CD14-positive monocyte (primary cell): ENCODE measurements at regions not wholly inside any gene's neighbourhood (a gene's known extent, or its start where the extent isn't known, plus 50 kb on each side); places are given as distances from the start of the nearest gene placed in this dataset.

Source experiments
- DNase-seq, 3 donors: peaks; one replicate each; pipeline ENCODE4 v3.0.0-alpha.2; 2011 to 2022
- H2AFZ ChIP-seq: 2 replicates; pipeline ENCODE4 v1.6.0; 2012; ENCODE audit warnings: mild to moderate bottlenecking, low read depth, low read length, inconsistent platforms; ENCODE audit not compliant: insufficient read depth, poor library complexity, severe bottlenecking
- H3K27ac ChIP-seq, 2 donors: 1 replicate in 1 of 2; 2 replicates in 1 of 2; pipeline ENCODE4 v1.5.1; 2012 to 2013; ENCODE audit warnings: low read length in 2 of 2, control low read depth in 1 of 2, inconsistent platforms in 1 of 2, low read depth in 1 of 2, mild to moderate bottlenecking in 1 of 2
- H3K27me3 ChIP-seq, 2 donors: one replicate each; pipeline versions ENCODE4 v1.6.0 to v1.6.1; 2011 to 2013; ENCODE audit warnings: low read length in 2 of 2; ENCODE audit not compliant: control insufficient read depth in 2 of 2, insufficient read depth in 2 of 2
- H3K36me3 ChIP-seq, 2 donors: replicated peaks in 1 of 2; 1 replicate in 1 of 2; 2 replicates in 1 of 2; pipeline versions ENCODE4 v1.5.1 to v1.6.1; 2012 to 2013; ENCODE audit warnings: low read length in 2 of 2, control low read depth in 1 of 2, inconsistent platforms in 1 of 2, mild to moderate bottlenecking in 1 of 2; ENCODE audit not compliant: insufficient read depth in 2 of 2, control insufficient read depth in 1 of 2
- H3K4me1 ChIP-seq, 2 donors: 1 replicate in 1 of 2; 2 replicates in 1 of 2; pipeline versions ENCODE4 v1.5.1 to v1.6.1; 2012 to 2013; ENCODE audit warnings: low read length in 2 of 2, control low read depth in 1 of 2, inconsistent platforms in 1 of 2, mild to moderate bottlenecking in 1 of 2, moderate library complexity in 1 of 2; ENCODE audit not compliant: insufficient read depth in 2 of 2, control insufficient read depth in 1 of 2
- H3K4me2 ChIP-seq: replicated peaks from 2 replicates; pipeline ENCODE3; 2012; ENCODE audit warnings: low read length, moderate library complexity, mild to moderate bottlenecking; ENCODE audit not compliant: poor library complexity, severe bottlenecking; ENCODE audit errors: extremely low read depth
- H3K4me3 ChIP-seq, 3 experiments: fragments of 200-600 bp in 1 of 3; sonication (generic) in 1 of 3; replicated peaks in 1 of 3; 1 replicate in 2 of 3; 2 replicates in 1 of 3; pipeline ENCODE4 v1.5.1; 2011 to 2013; ENCODE audit warnings: low read length in 3 of 3, mild to moderate bottlenecking in 3 of 3, control low read depth in 2 of 3, low read depth in 2 of 3, inconsistent platforms in 1 of 3, moderate library complexity in 1 of 3
- H3K79me2 ChIP-seq: 2 replicates; pipeline ENCODE4 v1.6.0; 2012; ENCODE audit warnings: mild to moderate bottlenecking, control low read depth, inconsistent platforms, low read length, moderate library complexity; ENCODE audit not compliant: insufficient read depth
- H3K9ac ChIP-seq: 2 replicates; pipeline ENCODE4 v1.6.0; 2017; ENCODE audit warnings: low read length, mild to moderate bottlenecking; ENCODE audit not compliant: insufficient read depth, poor library complexity, severe bottlenecking
- H3K9me3 ChIP-seq, 2 donors: replicated peaks in 1 of 2; 1 replicate in 1 of 2; 2 replicates in 1 of 2; pipeline versions ENCODE4 v1.5.1 to v1.6.1; 2012 to 2013; ENCODE audit warnings: low read length in 2 of 2, control low read depth in 1 of 2; ENCODE audit not compliant: control insufficient read depth in 1 of 2, insufficient read depth in 1 of 2
- H4K20me1 ChIP-seq: 2 replicates; pipeline ENCODE4 v1.6.0; 2012; ENCODE audit warnings: mild to moderate bottlenecking, low read length, control low read depth, moderate library complexity; ENCODE audit not compliant: insufficient read depth
- H3K27ac Mint-ChIP-seq, 7 donors: one replicate each; pipeline ENCODE4 v1.8.0; 2020; ENCODE audit warnings: mild to moderate bottlenecking in 7 of 7, mixed read lengths in 7 of 7, moderate library complexity in 6 of 7, inconsistent platforms in 2 of 7
- H3K27me3 Mint-ChIP-seq, 3 donors: one replicate each; pipeline ENCODE4 v1.8.0; 2021 to 2022; ENCODE audit warnings: low read depth in 3 of 3, mild to moderate bottlenecking in 3 of 3, mixed read lengths in 3 of 3, moderate library complexity in 3 of 3, inconsistent platforms in 1 of 3
- H3K36me3 Mint-ChIP-seq, 2 donors: one replicate each; pipeline ENCODE4 v1.8.0; 2020; ENCODE audit warnings: mixed read lengths in 2 of 2, inconsistent platforms in 1 of 2, mild to moderate bottlenecking in 1 of 2
- H3K4me1 Mint-ChIP-seq: one replicate; pipeline ENCODE4 v1.8.0; 2020; ENCODE audit warnings: mild to moderate bottlenecking, mixed read lengths
- H3K4me3 Mint-ChIP-seq, 2 donors: one replicate each; pipeline ENCODE4 v1.8.0; 2020; ENCODE audit warnings: mild to moderate bottlenecking in 2 of 2, mixed read lengths in 2 of 2, moderate library complexity in 1 of 2
- H3K9me3 Mint-ChIP-seq, 7 donors: one replicate each; pipeline ENCODE4 v1.8.0; 2020 to 2022; ENCODE audit warnings: mixed read lengths in 7 of 7, mild to moderate bottlenecking in 6 of 7, moderate library complexity in 6 of 7, inconsistent platforms in 2 of 7
- WGBS: methylation state at CpG from one replicate; pipeline ENCODE4 v1.1.5; 2013; ENCODE audit warnings: missing lambda C conversion rate; ENCODE audit not compliant: insufficient coverage; 5-methylcytosine and 5-hydroxymethylcytosine counted together
- intact Hi-C, 2 donors: fragments of 100-400 bp; cut with micrococcal nuclease; formaldehyde crosslinking; loops; one replicate each; pipeline versions ENCODE4 v1.15.0 to v1.15.1; 2023
- TF ChIP-seq, protein P1 (sequence below): fragments of 200-600 bp; IDR thresholded peaks from one replicate; pipeline ENCODE4 v1.8.0; 2022; ENCODE audit warnings: antibody characterized with exemption, mild to moderate bottlenecking

DNA sequence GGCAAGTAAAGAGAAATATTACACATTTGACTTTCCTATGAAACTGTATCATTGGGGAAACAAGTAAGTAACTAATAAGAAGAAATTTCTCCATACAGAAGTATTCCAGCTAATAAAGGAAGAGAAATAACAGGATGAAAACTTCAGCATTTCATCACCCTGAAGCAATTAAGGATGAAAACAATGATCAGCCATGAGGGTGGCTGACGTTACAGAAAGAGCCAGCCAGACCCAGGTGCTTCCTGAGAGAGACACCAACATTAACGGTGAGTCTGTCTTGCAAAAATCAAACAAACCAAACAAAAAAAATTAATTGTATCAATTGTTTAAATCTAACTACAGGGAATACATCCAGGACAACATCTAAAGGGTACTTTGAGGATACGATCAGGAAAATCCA, 190.0 kb downstream of the ARRDC4 start:
- TF ChIP-seq, protein P1, sequence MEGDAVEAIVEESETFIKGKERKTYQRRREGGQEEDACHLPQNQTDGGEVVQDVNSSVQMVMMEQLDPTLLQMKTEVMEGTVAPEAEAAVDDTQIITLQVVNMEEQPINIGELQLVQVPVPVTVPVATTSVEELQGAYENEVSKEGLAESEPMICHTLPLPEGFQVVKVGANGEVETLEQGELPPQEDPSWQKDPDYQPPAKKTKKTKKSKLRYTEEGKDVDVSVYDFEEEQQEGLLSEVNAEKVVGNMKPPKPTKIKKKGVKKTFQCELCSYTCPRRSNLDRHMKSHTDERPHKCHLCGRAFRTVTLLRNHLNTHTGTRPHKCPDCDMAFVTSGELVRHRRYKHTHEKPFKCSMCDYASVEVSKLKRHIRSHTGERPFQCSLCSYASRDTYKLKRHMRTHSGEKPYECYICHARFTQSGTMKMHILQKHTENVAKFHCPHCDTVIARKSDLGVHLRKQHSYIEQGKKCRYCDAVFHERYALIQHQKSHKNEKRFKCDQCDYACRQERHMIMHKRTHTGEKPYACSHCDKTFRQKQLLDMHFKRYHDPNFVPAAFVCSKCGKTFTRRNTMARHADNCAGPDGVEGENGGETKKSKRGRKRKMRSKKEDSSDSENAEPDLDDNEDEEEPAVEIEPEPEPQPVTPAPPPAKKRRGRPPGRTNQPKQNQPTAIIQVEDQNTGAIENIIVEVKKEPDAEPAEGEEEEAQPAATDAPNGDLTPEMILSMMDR, result no peak
- H3K4me1 ChIP-seq, result peaks cover 4 to 20% of the 10 kb centered on the region in 2 donors
- H3K27ac ChIP-seq, result no peak overlapping the region
- H3K36me3 ChIP-seq, result no peaks in the 10 kb centered on the region
- H3K4me3 ChIP-seq, result no peak overlapping the region
- no peaks in the 10 kb centered on the region for H4K20me1 ChIP-seq
- H3K79me2 ChIP-seq, result no peaks in the 10 kb centered on the region
- Mint-ChIP-seq H3K9me3 (peaks cover 0 to 2% (median 0%) of the 10 kb centered on the region in 7 donors), H3K4me1 (peaks cover 12% of the 10 kb centered on the region), H3K27me3 (peaks cover 0 to 5% (median 0%) of the 10 kb centered on the region in 3 donors), H3K4me3 (no peak overlapping the region), H3K27ac (peak overlapping the region in 1 of 7 donors; percentile 46), H3K36me3 (no peaks in the 10 kb centered on the region)
- no peaks in the 10 kb centered on the region for H3K27me3 ChIP-seq
- intact Hi-C loops, result no loop called here
- WGBS, result no CpG with 5 or more reads among the region's 3 CpGs
- H3K9me3 ChIP-seq, result no peaks in the 10 kb centered on the region
- H2AFZ ChIP-seq, result no peak overlapping the region
- no peak for DNase-seq
- no peak overlapping the region for H3K9ac ChIP-seq
- H3K4me2 ChIP-seq, result no peak overlapping the region

DNA sequence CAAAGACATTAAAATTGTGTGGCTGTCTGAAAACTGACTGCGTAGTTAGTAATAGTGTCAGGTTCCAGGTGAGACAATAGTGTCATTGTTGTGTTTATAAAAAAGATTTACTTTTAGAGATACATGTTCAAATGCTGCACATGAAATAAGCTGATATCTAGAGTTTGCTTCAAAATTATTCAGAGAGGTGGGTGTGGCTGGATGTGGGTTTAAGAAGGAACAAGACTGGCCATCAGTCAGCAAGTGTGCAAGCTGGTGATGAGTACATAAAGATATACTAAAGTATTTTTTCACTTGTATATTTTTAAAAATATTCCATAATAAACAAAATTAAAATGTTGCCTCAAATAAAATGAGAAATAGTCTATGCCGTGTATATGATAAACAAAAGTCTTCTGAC, 190.6 kb downstream of the ARRDC4 start:
- H2AFZ ChIP-seq, result no peak overlapping the region
- no peak overlapping the region for H3K9ac ChIP-seq
- Mint-ChIP-seq H3K36me3 (no peaks in the 10 kb centered on the region), H3K4me1 (peaks cover 12% of the 10 kb centered on the region), H3K27ac (no peak overlapping the region), H3K9me3 (peaks cover 0 to 2% (median 0%) of the 10 kb centered on the region in 7 donors), H3K4me3 (no peak overlapping the region), H3K27me3 (peaks cover 0 to 5% (median 0%) of the 10 kb centered on the region in 3 donors)
- no peak overlapping the region for H3K4me2 ChIP-seq
- H3K36me3 ChIP-seq, result no peaks in the 10 kb centered on the region
- DNase-seq, result no peak
- H3K27ac ChIP-seq, result no peak overlapping the region
- H4K20me1 ChIP-seq, result no peaks in the 10 kb centered on the region
- TF ChIP-seq, protein P1, result no peak
- intact Hi-C loops, result no loop called here
- no peaks in the 10 kb centered on the region for H3K27me3 ChIP-seq
- H3K79me2 ChIP-seq, result no peaks in the 10 kb centered on the region
- H3K9me3 ChIP-seq, result no peaks in the 10 kb centered on the region
- H3K4me3 ChIP-seq, result no peak overlapping the region
- H3K4me1 ChIP-seq, result peaks cover 4 to 20% of the 10 kb centered on the region in 2 donors
- WGBS, result no CpG with 5 or more reads among the region's 2 CpGs
